ENCODE measurements at regions not wholly inside any gene's neighbourhood (a gene's known extent, or its start where the extent isn't known, plus 50 kb on each side); places are given as distances from the start of the nearest gene placed in this dataset.
"Not testable (repeated sequence)": the region's sequence is repeated elsewhere in the genome, so short reads cannot be mapped to it uniquely, and the experiment has no call there.

DNA sequence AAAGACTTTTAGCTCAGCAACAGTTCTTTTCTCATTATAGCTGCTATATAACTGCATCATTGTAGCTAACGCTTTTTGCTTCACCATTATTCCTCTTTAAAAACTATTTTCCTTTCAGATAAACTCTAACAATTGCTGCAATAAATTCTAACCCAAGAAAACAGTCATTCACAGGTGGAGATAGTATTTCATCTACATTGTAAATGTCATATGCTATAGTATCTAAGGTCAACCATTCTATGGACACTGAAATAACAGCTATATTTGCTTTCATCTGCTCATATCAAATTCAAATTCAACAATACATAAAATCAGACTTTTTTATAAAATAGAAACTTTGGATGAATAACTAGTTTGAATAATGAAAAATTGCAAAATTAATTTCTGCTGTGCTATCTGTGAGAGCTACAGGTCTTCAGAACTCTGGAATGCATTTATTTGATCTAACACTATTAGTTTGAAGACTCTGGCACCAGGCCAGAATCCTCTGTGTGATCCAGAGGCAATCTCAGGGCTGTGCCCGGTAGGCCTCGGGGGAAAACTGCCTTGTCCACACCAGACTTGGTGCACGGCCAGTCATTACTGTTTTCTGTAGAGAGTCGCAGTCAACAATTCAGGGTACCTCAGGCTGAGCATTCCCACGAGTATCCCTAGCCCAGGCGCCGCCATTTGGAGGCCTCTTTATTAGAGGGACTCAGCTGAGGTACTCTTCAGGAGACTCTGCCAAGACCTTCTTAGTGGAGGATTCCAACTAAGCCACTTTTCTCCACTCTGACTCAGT, 332.4 kb downstream of the SLC7A11 start:
- TF ChIP-seq, protein P1, sequence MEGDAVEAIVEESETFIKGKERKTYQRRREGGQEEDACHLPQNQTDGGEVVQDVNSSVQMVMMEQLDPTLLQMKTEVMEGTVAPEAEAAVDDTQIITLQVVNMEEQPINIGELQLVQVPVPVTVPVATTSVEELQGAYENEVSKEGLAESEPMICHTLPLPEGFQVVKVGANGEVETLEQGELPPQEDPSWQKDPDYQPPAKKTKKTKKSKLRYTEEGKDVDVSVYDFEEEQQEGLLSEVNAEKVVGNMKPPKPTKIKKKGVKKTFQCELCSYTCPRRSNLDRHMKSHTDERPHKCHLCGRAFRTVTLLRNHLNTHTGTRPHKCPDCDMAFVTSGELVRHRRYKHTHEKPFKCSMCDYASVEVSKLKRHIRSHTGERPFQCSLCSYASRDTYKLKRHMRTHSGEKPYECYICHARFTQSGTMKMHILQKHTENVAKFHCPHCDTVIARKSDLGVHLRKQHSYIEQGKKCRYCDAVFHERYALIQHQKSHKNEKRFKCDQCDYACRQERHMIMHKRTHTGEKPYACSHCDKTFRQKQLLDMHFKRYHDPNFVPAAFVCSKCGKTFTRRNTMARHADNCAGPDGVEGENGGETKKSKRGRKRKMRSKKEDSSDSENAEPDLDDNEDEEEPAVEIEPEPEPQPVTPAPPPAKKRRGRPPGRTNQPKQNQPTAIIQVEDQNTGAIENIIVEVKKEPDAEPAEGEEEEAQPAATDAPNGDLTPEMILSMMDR (conservative IDR thresholded peaks at IDR 0.05) = no peak
- H3K9me3 Mint-ChIP-seq = no peaks in the 10 kb centered on the region
- H3K27ac Mint-ChIP-seq = no peak overlapping the region
- H3K27me3 Mint-ChIP-seq = no peaks in the 10 kb centered on the region
- H3K36me3 Mint-ChIP-seq = no peaks in the 10 kb centered on the region
- no peak overlapping the region for H3K4me3 Mint-ChIP-seq
- peaks cover 10% of the 10 kb centered on the region for H3K4me1 Mint-ChIP-seq (ENCODE audit: unreplicated experiment)
- no peak for DNase-seq (ENCODE audit: extremely low spot score, unreplicated experiment)

DNA sequence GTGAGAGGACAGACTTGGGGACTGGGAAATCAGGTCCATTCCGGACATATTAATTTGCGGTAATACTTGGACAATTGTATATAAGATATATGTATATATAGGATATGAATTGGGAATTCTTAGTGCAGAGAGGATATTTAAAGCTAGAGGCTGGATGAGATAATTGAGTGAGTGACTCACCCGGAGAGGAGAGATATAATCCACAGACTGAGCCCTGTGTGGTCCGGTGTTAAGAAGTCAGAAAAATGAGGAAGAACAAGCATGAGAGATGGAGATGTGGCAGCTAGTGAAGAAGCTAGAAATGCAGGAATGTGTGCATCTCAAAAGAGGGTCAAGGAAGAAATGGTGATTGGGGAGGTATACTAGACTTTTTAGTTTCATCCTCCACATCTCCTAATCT, 336.2 kb downstream of the SLC7A11 start:
- TF ChIP-seq, protein P1 (conservative IDR thresholded peaks at IDR 0.05) = no peak
- Mint-ChIP-seq H3K27me3 (no peaks in the 10 kb centered on the region), H3K4me1 (ENCODE audit: unreplicated experiment) (peaks cover 10% of the 10 kb centered on the region), H3K9me3 (no peaks in the 10 kb centered on the region), H3K27ac (no peak overlapping the region), H3K4me3 (no peak overlapping the region), H3K36me3 (no peaks in the 10 kb centered on the region)
- no peak for DNase-seq (ENCODE audit: extremely low spot score, unreplicated experiment)

DNA sequence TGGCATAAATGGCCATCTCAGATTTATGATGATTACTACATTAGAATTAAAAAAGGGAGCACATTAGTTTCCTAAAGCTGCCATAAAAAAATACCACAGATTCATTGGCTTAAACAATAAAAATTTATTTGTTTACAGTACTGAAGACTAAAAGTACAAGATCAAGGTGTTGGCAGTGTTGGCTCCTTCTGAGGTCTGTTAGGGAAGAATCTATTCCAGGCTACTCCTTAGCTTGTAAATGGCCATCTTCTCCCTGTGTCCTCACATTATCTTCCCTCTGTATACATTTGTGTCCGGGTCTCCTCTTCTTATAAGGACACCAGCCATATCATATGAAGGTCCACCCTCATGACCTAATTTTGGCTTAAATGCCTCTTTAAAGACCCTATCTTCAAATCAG, 341.0 kb downstream of the SLC7A11 start:
- Mint-ChIP-seq H3K36me3 (no peaks in the 10 kb centered on the region), H3K4me1 (ENCODE audit: unreplicated experiment) (no peaks in the 10 kb centered on the region), H3K4me3 (no peak overlapping the region), H3K9me3 (no peaks in the 10 kb centered on the region), H3K27ac (no peak overlapping the region), H3K27me3 (no peaks in the 10 kb centered on the region)
- DNase-seq (ENCODE audit: extremely low spot score, unreplicated experiment) = no peak
- TF ChIP-seq, protein P1 (conservative IDR thresholded peaks at IDR 0.05) = no peak

DNA sequence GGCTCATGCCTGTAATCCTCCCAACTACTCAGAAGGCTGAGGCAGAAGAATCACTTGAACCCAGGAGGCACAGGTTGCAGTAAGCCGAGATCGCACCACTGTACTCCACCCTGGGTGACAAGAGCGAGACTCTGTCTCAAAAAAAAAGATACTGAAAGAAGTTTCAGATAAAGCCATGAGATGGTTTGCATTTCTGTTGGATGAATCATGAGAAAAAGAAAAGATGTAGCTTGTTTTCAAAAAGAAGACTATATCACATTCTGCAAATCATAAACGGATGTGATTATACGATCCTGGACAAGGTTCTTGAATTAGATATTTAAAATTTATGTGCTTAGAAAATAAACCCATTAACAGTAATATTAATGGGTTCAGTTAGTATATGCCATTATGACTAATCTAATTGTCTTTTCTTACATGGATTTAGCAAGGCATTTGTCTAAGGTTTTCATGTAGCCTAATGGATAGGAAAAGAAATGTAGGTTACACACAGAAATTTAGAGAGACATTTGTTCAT, 345.9 kb downstream of the SLC7A11 start:
- no peak for DNase-seq (ENCODE audit: extremely low spot score, unreplicated experiment)
- no peaks in the 10 kb centered on the region for H3K9me3 Mint-ChIP-seq
- TF ChIP-seq, protein P1 (conservative IDR thresholded peaks at IDR 0.05) = no peak
- no peak overlapping the region for H3K27ac Mint-ChIP-seq
- H3K27me3 Mint-ChIP-seq = no peaks in the 10 kb centered on the region
- no peaks in the 10 kb centered on the region for H3K4me1 Mint-ChIP-seq (ENCODE audit: unreplicated experiment)
- no peaks in the 10 kb centered on the region for H3K36me3 Mint-ChIP-seq
- no peak overlapping the region for H3K4me3 Mint-ChIP-seq

DNA sequence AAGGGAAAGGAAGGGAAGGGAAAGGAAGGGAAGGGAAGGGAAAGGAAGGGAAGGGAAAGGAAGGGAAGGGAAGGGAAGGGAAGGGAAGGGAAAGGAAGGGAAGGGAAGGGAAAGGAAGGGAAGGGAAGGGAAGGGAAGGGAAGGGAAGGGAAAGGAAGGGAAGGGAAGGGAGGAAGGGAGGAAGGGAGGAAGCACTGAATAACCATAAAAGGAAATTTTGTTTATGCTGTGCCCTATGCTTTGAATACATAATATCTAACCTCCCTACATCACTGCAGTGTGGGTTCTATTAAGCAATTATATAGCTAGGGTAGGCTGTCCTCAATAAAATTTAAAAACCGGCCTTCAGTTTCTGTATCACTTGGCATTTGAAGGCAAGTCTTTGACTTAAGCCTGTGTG, 346.6 kb downstream of the SLC7A11 start:
- H3K9me3 Mint-ChIP-seq; H3K27ac Mint-ChIP-seq; H3K4me1 Mint-ChIP-seq (ENCODE audit: unreplicated experiment); DNase-seq (ENCODE audit: extremely low spot score, unreplicated experiment); H3K27me3 Mint-ChIP-seq; H3K36me3 Mint-ChIP-seq; H3K4me3 Mint-ChIP-seq: not testable (repeated sequence)

DNA sequence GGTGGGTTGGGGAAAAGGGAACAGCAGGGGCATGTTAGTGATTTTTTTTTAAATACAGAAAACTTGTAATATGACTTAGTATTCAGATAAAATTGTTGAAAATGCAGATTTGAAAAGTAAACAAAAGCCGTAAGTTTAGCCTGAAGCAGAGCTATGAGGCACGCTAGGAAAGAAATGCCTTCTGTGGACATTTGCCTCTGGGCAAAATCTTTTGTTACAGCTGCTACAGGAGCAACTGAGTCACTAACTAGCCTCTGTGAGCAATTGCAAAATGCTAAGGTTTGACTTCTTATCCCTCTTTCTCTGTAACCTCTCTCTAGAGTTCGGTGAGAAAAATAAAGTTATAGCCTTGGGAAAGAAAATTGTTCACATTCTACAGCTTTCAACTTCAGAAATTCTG, 350.0 kb downstream of the SLC7A11 start:
- H3K36me3 Mint-ChIP-seq = no peaks in the 10 kb centered on the region
- no peak for DNase-seq (ENCODE audit: extremely low spot score, unreplicated experiment)
- no peaks in the 10 kb centered on the region for H3K4me1 Mint-ChIP-seq (ENCODE audit: unreplicated experiment)
- H3K27ac Mint-ChIP-seq = no peak overlapping the region
- TF ChIP-seq, protein P1 (conservative IDR thresholded peaks at IDR 0.05) = no peak
- H3K4me3 Mint-ChIP-seq = no peak overlapping the region
- H3K9me3 Mint-ChIP-seq = no peaks in the 10 kb centered on the region
- H3K27me3 Mint-ChIP-seq = no peaks in the 10 kb centered on the region

All from type B pancreatic cell (in vitro differentiated cells).